HEK293T (cell line): ENCODE measurements at regions not wholly inside any gene's neighbourhood (a gene's known extent, or its start where the extent isn't known, plus 50 kb on each side); places are given as distances from the start of the nearest gene placed in this dataset.

Source experiments
- CTCF ChIA-PET: fragments of 350-600 bp; formaldehyde crosslinking; extraction: SDS; loops from one replicate; lab custom pipeline; 2021; ENCODE audit warnings: antibody characterized with exemption, inconsistent platforms; lab: Yijun Ruan, JAX
- POLR2A ChIA-PET: fragments of 350-600 bp; formaldehyde crosslinking; extraction: SDS; loops from one replicate; lab custom pipeline; 2020; ENCODE audit warnings: antibody characterized with exemption, inconsistent platforms; lab: Yijun Ruan, JAX
- DNase-seq: peaks from one replicate; pipeline ENCODE4 v3.0.0; 2012; ENCODE audit warnings: mixed read lengths; ENCODE audit errors: extremely low spot score
- ARNT ChIP-seq: fragments of 450-650 bp; IDR thresholded peaks from 2 replicates; pipeline ENCODE4 v1.6.1; 2017; ENCODE audit warnings: mild to moderate bottlenecking
- BHLHE40 ChIP-seq: fragments of 450-650 bp; IDR thresholded peaks from 2 replicates; pipeline ENCODE4 v1.6.1; 2016; ENCODE audit warnings: mild to moderate bottlenecking, moderate library complexity, borderline replicate concordance
- CTBP1 ChIP-seq: fragments of 450-650 bp; IDR thresholded peaks from 2 replicates; pipeline ENCODE4 v1.6.1; 2016; ENCODE audit warnings: borderline replicate concordance
- ELF4 ChIP-seq: fragments of 450-650 bp; IDR thresholded peaks from 2 replicates; pipeline ENCODE4 v1.6.1; 2017; ENCODE audit warnings: antibody characterized with exemption
- FOXA1 ChIP-seq: fragments of 450-650 bp; IDR thresholded peaks from 2 replicates; pipeline ENCODE4 v1.6.1; 2016; ENCODE audit warnings: mild to moderate bottlenecking
- FOXK2 ChIP-seq: fragments of 450-650 bp; IDR thresholded peaks from 2 replicates; pipeline ENCODE4 v1.6.1; 2016; ENCODE audit warnings: mild to moderate bottlenecking
- FOXM1 ChIP-seq: fragments of 450-650 bp; IDR thresholded peaks from 2 replicates; pipeline ENCODE4 v1.6.1; 2017; ENCODE audit warnings: mild to moderate bottlenecking, borderline replicate concordance
- HDGF ChIP-seq: fragments of 450-650 bp; IDR thresholded peaks from 2 replicates; pipeline ENCODE4 v1.6.1; 2017; ENCODE audit warnings: antibody characterized with exemption, borderline replicate concordance
- L3MBTL2 ChIP-seq: fragments of 450-650 bp; conservative IDR thresholded peaks from 2 replicates; pipeline ENCODE4 v1.6.1; 2016; ENCODE audit warnings: mild to moderate bottlenecking
- LEF1 ChIP-seq: fragments of 450-650 bp; IDR thresholded peaks from 2 replicates; pipeline ENCODE4 v1.6.1; 2017; ENCODE audit warnings: mild to moderate bottlenecking, borderline replicate concordance
- NFRKB ChIP-seq: fragments of 450-650 bp; IDR thresholded peaks from 2 replicates; pipeline ENCODE4 v1.6.1; 2016; ENCODE audit warnings: mild to moderate bottlenecking, moderate library complexity
- PKNOX1 ChIP-seq: fragments of 450-650 bp; IDR thresholded peaks from 2 replicates; pipeline ENCODE4 v1.6.1; 2016
- SP1 ChIP-seq: fragments of 450-650 bp; IDR thresholded peaks from 2 replicates; pipeline ENCODE4 v1.6.1; 2017
- SUZ12 ChIP-seq: fragments of 450-650 bp; IDR thresholded peaks from 2 replicates; pipeline ENCODE4 v1.6.1; 2016; ENCODE audit warnings: mild to moderate bottlenecking
- TARDBP ChIP-seq: fragments of 450-650 bp; IDR thresholded peaks from 2 replicates; pipeline ENCODE4 v1.6.1; 2016
- ZNF384 ChIP-seq: fragments of 450-650 bp; IDR thresholded peaks from 2 replicates; pipeline ENCODE4 v1.6.1; 2016

- no peak for TF ChIP-seq PKNOX1
- no peak for TF ChIP-seq ELF4
- no peak for TF ChIP-seq L3MBTL2
- TF ChIP-seq SP1: no peak
- TF ChIP-seq ZNF384: no peak
- no peak for TF ChIP-seq FOXA1
- TF ChIP-seq SUZ12: no peak
- no peak for TF ChIP-seq ARNT
- no peak for TF ChIP-seq HDGF
- TF ChIP-seq FOXK2: no peak
- TF ChIP-seq FOXM1: no peak
- TF ChIP-seq TARDBP: no peak
- TF ChIP-seq LEF1: no peak
- TF ChIP-seq BHLHE40: no peak
- TF ChIP-seq CTBP1: no peak
- POLR2A ChIA-PET: no interaction called here
- CTCF ChIA-PET: no interaction called here
- no peak for DNase-seq
Observed at GRCh38 chr16:9417898-9418297, 326.5 kb downstream of the HAPSTR1 start.

- CTCF ChIA-PET: interaction anchor here (0.6 kb wide), 1 partner anchor 20 kb away, joined by 3 read pairs; no protein-coding TSS in a partner anchor
- POLR2A ChIA-PET: no interaction called here
- no peak for TF ChIP-seq HDGF
- TF ChIP-seq ELF4: no peak
- TF ChIP-seq SP1: no peak
- no peak for TF ChIP-seq ZNF384
- TF ChIP-seq ARNT: no peak
- TF ChIP-seq BHLHE40: no peak
- no peak for TF ChIP-seq TARDBP
- no peak for TF ChIP-seq PKNOX1
- TF ChIP-seq L3MBTL2: no peak
- no peak for TF ChIP-seq FOXM1
- TF ChIP-seq NFRKB: no peak
- TF ChIP-seq SUZ12: no peak
- no peak for TF ChIP-seq CTBP1
- no peak for DNase-seq
Observed at GRCh38 chr16:9419161-9419560, 327.7 kb downstream of the HAPSTR1 start.

GRCh38 chr16:9422762-9423513, 331.5 kb downstream of the HAPSTR1 start:
- POLR2A ChIA-PET: no interaction called here
- CTCF ChIA-PET: no interaction called here
- TF ChIP-seq FOXM1: no peak
- no peak for TF ChIP-seq CTBP1
- no peak for TF ChIP-seq LEF1
- TF ChIP-seq HDGF: no peak
- no peak for TF ChIP-seq PKNOX1
- no peak for TF ChIP-seq TARDBP
- no peak for TF ChIP-seq BHLHE40
- TF ChIP-seq ELF4: no peak
- no peak for TF ChIP-seq ZNF384
- no peak for TF ChIP-seq SP1
- no peak for DNase-seq

GRCh38 chr16:9425236-9425635, 333.8 kb downstream of the HAPSTR1 start:
- DNase-seq: no peak
- ChIA-PET CTCF (no interaction called here), POLR2A (no interaction called here)
- TF ChIP-seq FOXM1: no peak
- TF ChIP-seq L3MBTL2: no peak
- TF ChIP-seq FOXA1: no peak
- TF ChIP-seq CTBP1: no peak
- no peak for TF ChIP-seq SUZ12
- no peak for TF ChIP-seq FOXK2
- no peak for TF ChIP-seq ZNF384
- TF ChIP-seq SP1: no peak
- TF ChIP-seq BHLHE40: no peak
- no peak for TF ChIP-seq NFRKB
- no peak for TF ChIP-seq HDGF

GRCh38 chr16:9428355-9429005, 337.0 kb downstream of the HAPSTR1 start:
- CTCF ChIA-PET: no interaction called here
- TF ChIP-seq ZNF384 (no peak), L3MBTL2 (no peak), SP1 (no peak), TARDBP (no peak), HDGF (no peak), ELF4 (no peak), CTBP1 (no peak), NFRKB (no peak), PKNOX1 (no peak), FOXM1 (no peak), SUZ12 (no peak), ARNT (no peak), FOXK2 (no peak), BHLHE40 (no peak), FOXA1 (no peak), LEF1 (no peak)
- no peak for DNase-seq
- POLR2A ChIA-PET: no interaction called here
